Mammary epithelial cell (primary cell): ENCODE measurements at regions not wholly inside any gene's neighbourhood (a gene's known extent, or its start where the extent isn't known, plus 50 kb on each side); places are given as distances from the start of the nearest gene placed in this dataset.

Source experiments
- CTCF ChIP-seq, 2 donors: IDR thresholded peaks in 1 of 2; conservative IDR thresholded peaks in 1 of 2; 2 replicates each; pipeline ENCODE4 v1.5.1; 2011 to 2012; ENCODE audit warnings: inconsistent platforms in 2 of 2, low read length in 2 of 2, mild to moderate bottlenecking in 2 of 2, control low read depth in 1 of 2, low read depth in 1 of 2; ENCODE audit not compliant: insufficient read depth in 1 of 2; ENCODE audit errors: extremely low read depth in 1 of 2
- EZH2 ChIP-seq: IDR thresholded peaks from 2 replicates; pipeline ENCODE4 v1.6.1; 2012; ENCODE audit warnings: low read length, inconsistent platforms, borderline replicate concordance

- TF ChIP-seq CTCF (conservative IDR thresholded peaks at IDR 0.05 in 1 of 2, IDR thresholded peaks at IDR 0.05 in 1 of 2; ENCODE audit: extremely low read depth in 1 of 2, insufficient read depth in 1 of 2, low read depth in 1 of 2, low read length in 2 of 2) (no peak), EZH2 (no peak)
Observed at GRCh38 chr4:23324021-23324690, 565.7 kb downstream of the PPARGC1A start.
